ENCODE measurements at regions not wholly inside any gene's neighbourhood (a gene's known extent, or its start where the extent isn't known, plus 50 kb on each side); places are given as distances from the start of the nearest gene placed in this dataset.

DNA sequence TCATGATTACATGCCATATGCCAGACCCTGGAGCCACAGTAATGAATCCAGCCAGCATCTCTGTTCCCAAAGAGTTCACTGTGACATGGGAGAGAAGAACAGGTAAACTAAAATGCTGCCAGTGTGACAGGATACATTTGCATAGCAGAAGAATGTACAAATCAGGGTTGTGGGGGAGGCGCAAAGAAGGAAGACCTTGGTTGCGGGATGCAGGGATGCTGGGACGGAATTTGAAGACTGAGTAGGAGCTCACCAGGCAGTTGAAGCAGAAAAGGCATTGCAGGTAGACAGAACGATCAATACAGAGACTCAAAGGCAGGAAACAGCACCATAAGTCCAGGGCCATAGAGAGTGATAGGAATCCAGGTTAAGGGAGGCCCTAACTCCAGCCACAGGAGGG is 180.3 kb upstream of the ZC3H12A start:
- Histone ChIP-seq H3K4me3 (ENCODE audit: low read length in 2 of 2) (no peak overlapping the region), H3K4me1 (ENCODE audit: control insufficient read depth in 1 of 2, insufficient read depth in 2 of 2, low read length in 2 of 2) (no peaks in the 10 kb centered on the region), H3K27ac (ENCODE audit: low read depth in 1 of 2, low read length in 2 of 2) (no peak overlapping the region), H3K36me3 (ENCODE audit: control insufficient read depth in 1 of 2, insufficient read depth in 2 of 2, low read length in 1 of 2) (no peaks in the 10 kb centered on the region), H3K9me3 (ENCODE audit: control insufficient read depth, low read length) (no peaks in the 10 kb centered on the region), H3K27me3 (ENCODE audit: control insufficient read depth in 1 of 2, insufficient read depth in 2 of 2, low read length in 1 of 2) (no peaks in the 10 kb centered on the region)
- WGBS, 2 donors: 62 to 72% methylated on average over 4 of the region's 4 CpGs
- DNase-seq: no peak
- no peak for ATAC-seq (ENCODE audit: low FRiP score)
- intact Hi-C loops (cut with DNase I): no loop called here

GRCh38 chr1:37294529-37294928 is 179.9 kb upstream of the ZC3H12A start:
- H3K9me3 ChIP-seq (ENCODE audit: control insufficient read depth, low read length): no peaks in the 10 kb centered on the region
- no peaks in the 10 kb centered on the region for H3K36me3 ChIP-seq (ENCODE audit: control insufficient read depth in 1 of 2, insufficient read depth in 2 of 2, low read length in 1 of 2)
- H3K4me3 ChIP-seq (ENCODE audit: low read length in 2 of 2): no peak overlapping the region
- H3K27ac ChIP-seq (ENCODE audit: low read depth in 1 of 2, low read length in 2 of 2): no peak overlapping the region
- intact Hi-C loops (cut with DNase I): no loop called here
- no peaks in the 10 kb centered on the region for H3K27me3 ChIP-seq (ENCODE audit: control insufficient read depth in 1 of 2, insufficient read depth in 2 of 2, low read length in 1 of 2)
- H3K4me1 ChIP-seq (ENCODE audit: control insufficient read depth in 1 of 2, insufficient read depth in 2 of 2, low read length in 2 of 2): no peaks in the 10 kb centered on the region
- ATAC-seq (ENCODE audit: low FRiP score) (no peak), DNase-seq (no peak)
- WGBS, 2 donors: 64 to 70% methylated on average over 6 of the region's 6 CpGs

DNA sequence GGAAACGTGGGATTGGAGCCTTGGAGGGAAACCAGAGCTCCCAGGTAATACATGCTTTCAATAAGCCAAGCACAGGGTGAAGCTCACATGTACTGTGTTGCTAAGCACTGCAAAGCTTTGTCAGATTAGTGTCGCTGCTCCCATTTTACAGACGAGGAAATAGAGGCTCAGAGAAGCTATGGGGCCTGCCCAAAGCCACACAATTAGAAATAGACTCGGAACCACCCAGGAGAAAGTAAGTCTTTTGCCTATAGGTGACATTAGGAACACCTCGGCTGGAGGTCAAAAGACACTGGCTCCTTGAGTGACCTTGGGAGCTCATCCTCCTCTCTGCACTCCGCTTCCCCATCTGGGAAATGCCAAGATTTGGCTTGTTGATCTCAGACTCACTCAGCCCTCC is 175.6 kb upstream of the ZC3H12A start:
- H3K36me3 ChIP-seq (ENCODE audit: control insufficient read depth in 1 of 2, insufficient read depth in 2 of 2, low read length in 1 of 2): no peaks in the 10 kb centered on the region
- no peaks in the 10 kb centered on the region for H3K4me1 ChIP-seq (ENCODE audit: control insufficient read depth in 1 of 2, insufficient read depth in 2 of 2, low read length in 2 of 2)
- no peak overlapping the region for H3K4me3 ChIP-seq (ENCODE audit: low read length in 2 of 2)
- ATAC-seq (ENCODE audit: low FRiP score): no peak
- no peak overlapping the region for H3K27ac ChIP-seq (ENCODE audit: low read depth in 1 of 2, low read length in 2 of 2)
- DNase-seq: no peak
- no peaks in the 10 kb centered on the region for H3K27me3 ChIP-seq (ENCODE audit: control insufficient read depth in 1 of 2, insufficient read depth in 2 of 2, low read length in 1 of 2)
- intact Hi-C loops (cut with DNase I): no loop called here
- H3K9me3 ChIP-seq (ENCODE audit: control insufficient read depth, low read length): no peaks in the 10 kb centered on the region
- 57 to 65% methylated on average over 6 of the region's 6 CpGs for WGBS, 2 donors

DNA sequence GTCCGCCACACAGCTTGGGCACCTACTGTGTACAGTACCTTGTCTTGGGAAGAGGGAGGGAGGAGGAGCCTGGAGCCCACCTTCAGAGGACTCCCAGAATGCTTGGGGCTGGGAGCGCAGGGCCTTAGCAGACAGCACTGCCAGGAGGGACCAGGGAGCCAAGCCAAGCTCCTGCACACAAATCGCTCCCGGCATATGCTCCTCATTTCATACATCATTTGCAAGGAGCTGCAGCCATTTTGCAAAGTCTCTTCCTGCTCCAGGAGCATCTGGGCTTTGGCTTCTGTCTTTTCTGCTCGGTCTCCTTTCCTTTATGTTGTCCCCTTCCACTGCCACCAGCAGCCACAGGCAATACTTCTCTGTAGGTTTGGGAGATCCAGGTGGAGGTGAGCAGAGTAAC is 175.2 kb upstream of the ZC3H12A start:
- intact Hi-C loops (cut with DNase I): no loop called here
- WGBS, 2 donors: 79% methylated on average over 5 of the region's 5 CpGs
- Histone ChIP-seq H3K27ac (ENCODE audit: low read depth in 1 of 2, low read length in 2 of 2) (no peak overlapping the region), H3K27me3 (ENCODE audit: control insufficient read depth in 1 of 2, insufficient read depth in 2 of 2, low read length in 1 of 2) (no peaks in the 10 kb centered on the region), H3K4me3 (ENCODE audit: low read length in 2 of 2) (no peak overlapping the region), H3K4me1 (ENCODE audit: control insufficient read depth in 1 of 2, insufficient read depth in 2 of 2, low read length in 2 of 2) (no peaks in the 10 kb centered on the region), H3K36me3 (ENCODE audit: control insufficient read depth in 1 of 2, insufficient read depth in 2 of 2, low read length in 1 of 2) (no peaks in the 10 kb centered on the region), H3K9me3 (ENCODE audit: control insufficient read depth, low read length) (no peaks in the 10 kb centered on the region)
- ATAC-seq (ENCODE audit: low FRiP score): no peak
- DNase-seq: no peak

GRCh38 chr1:37303884-37304574 is 170.4 kb upstream of the ZC3H12A start:
- DNase-seq: no peak
- no peak for ATAC-seq (ENCODE audit: low FRiP score)
- WGBS, 2 donors: 50 to 51% methylated on average over 3 of the region's 3 CpGs
- Histone ChIP-seq H3K36me3 (ENCODE audit: control insufficient read depth in 1 of 2, insufficient read depth in 2 of 2, low read length in 1 of 2) (no peaks in the 10 kb centered on the region), H3K4me3 (ENCODE audit: low read length in 2 of 2) (no peak overlapping the region), H3K27ac (ENCODE audit: low read depth in 1 of 2, low read length in 2 of 2) (no peak overlapping the region), H3K9me3 (ENCODE audit: control insufficient read depth, low read length) (no peaks in the 10 kb centered on the region), H3K4me1 (ENCODE audit: control insufficient read depth in 1 of 2, insufficient read depth in 2 of 2, low read length in 2 of 2) (no peaks in the 10 kb centered on the region), H3K27me3 (ENCODE audit: control insufficient read depth in 1 of 2, insufficient read depth in 2 of 2, low read length in 1 of 2) (no peaks in the 10 kb centered on the region)
- intact Hi-C loops (cut with DNase I): no loop called here

DNA sequence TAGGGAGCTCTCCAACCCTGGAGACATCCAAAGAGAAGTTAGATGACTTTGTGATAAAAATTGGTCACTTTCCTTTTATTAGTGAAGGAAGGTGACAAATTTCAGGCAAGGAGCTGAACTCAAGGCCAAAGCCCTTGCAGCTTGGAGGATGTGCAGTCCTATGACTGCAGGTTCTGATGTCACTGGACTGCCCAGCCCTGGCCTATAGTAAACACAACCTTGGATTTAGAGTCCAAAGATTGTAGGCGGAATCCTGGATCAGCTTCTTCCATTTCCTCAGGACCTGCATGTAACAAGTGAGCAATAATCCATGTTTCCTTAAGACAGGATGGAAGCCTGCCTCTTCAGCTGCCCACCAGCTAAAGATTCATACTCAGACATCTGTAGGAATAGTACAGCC is 169.3 kb upstream of the ZC3H12A start:
- Histone ChIP-seq H3K9me3 (ENCODE audit: control insufficient read depth, low read length) (no peaks in the 10 kb centered on the region), H3K4me1 (ENCODE audit: control insufficient read depth in 1 of 2, insufficient read depth in 2 of 2, low read length in 2 of 2) (no peaks in the 10 kb centered on the region), H3K27me3 (ENCODE audit: control insufficient read depth in 1 of 2, insufficient read depth in 2 of 2, low read length in 1 of 2) (no peaks in the 10 kb centered on the region), H3K27ac (ENCODE audit: low read depth in 1 of 2, low read length in 2 of 2) (no peak overlapping the region), H3K36me3 (ENCODE audit: control insufficient read depth in 1 of 2, insufficient read depth in 2 of 2, low read length in 1 of 2) (no peaks in the 10 kb centered on the region), H3K4me3 (ENCODE audit: low read length in 2 of 2) (no peak overlapping the region)
- DNase-seq (no peak), ATAC-seq (ENCODE audit: low FRiP score) (no peak)
- 74 to 91% methylated on average over 1 of the region's 1 CpG for WGBS, 2 donors
- intact Hi-C loops (cut with DNase I): no loop called here

DNA sequence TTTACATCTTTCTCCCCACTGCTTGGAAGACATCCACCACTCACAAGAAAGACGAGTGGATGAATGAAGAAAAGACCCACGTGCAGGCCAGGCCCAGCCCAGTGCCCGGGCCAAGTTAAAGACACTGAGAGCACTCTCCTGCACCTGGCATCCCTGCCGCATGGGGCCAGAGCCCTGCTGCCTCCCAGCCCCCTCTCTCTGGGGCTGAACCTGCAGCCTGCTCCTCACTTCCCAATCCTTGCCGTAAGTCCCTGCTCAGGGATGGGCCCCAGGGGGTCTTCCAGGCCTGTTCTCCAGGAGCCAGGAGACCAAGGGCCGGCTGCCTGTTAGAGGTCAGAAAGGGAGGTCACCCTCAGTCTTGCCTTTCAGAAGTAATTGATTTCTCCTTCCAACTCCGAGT is 168.5 kb upstream of the ZC3H12A start:
- Histone ChIP-seq H3K9me3 (ENCODE audit: control insufficient read depth, low read length) (no peaks in the 10 kb centered on the region), H3K27me3 (ENCODE audit: control insufficient read depth in 1 of 2, insufficient read depth in 2 of 2, low read length in 1 of 2) (no peaks in the 10 kb centered on the region), H3K4me3 (ENCODE audit: low read length in 2 of 2) (no peak overlapping the region), H3K4me1 (ENCODE audit: control insufficient read depth in 1 of 2, insufficient read depth in 2 of 2, low read length in 2 of 2) (no peaks in the 10 kb centered on the region), H3K36me3 (ENCODE audit: control insufficient read depth in 1 of 2, insufficient read depth in 2 of 2, low read length in 1 of 2) (no peaks in the 10 kb centered on the region), H3K27ac (ENCODE audit: low read depth in 1 of 2, low read length in 2 of 2) (no peak overlapping the region)
- ATAC-seq (ENCODE audit: low FRiP score): no peak
- no peak for DNase-seq
- intact Hi-C loops (cut with DNase I): no loop called here
- WGBS, 2 donors: 42% methylated on average over 7 of the region's 7 CpGs

GRCh38 chr1:37306461-37306860 is 167.9 kb upstream of the ZC3H12A start:
- ATAC-seq (ENCODE audit: low FRiP score): no peak
- no peak overlapping the region for H3K27ac ChIP-seq (ENCODE audit: low read depth in 1 of 2, low read length in 2 of 2)
- 80 to 82% methylated on average over 4 of the region's 4 CpGs for WGBS, 2 donors

GRCh38 chr1:37306871-37307270 is 167.5 kb upstream of the ZC3H12A start:
- intact Hi-C loops (cut with DNase I): no loop called here
- H3K27ac ChIP-seq (ENCODE audit: low read depth in 1 of 2, low read length in 2 of 2): no peak overlapping the region
- no peaks in the 10 kb centered on the region for H3K36me3 ChIP-seq (ENCODE audit: control insufficient read depth in 1 of 2, insufficient read depth in 2 of 2, low read length in 1 of 2)
- WGBS, 2 donors: 80 to 85% methylated on average over 11 of the region's 11 CpGs
- DNase-seq: no peak
- no peak overlapping the region for H3K4me3 ChIP-seq (ENCODE audit: low read length in 2 of 2)
- H3K27me3 ChIP-seq (ENCODE audit: control insufficient read depth in 1 of 2, insufficient read depth in 2 of 2, low read length in 1 of 2): no peaks in the 10 kb centered on the region
- H3K4me1 ChIP-seq (ENCODE audit: control insufficient read depth in 1 of 2, insufficient read depth in 2 of 2, low read length in 2 of 2): no peaks in the 10 kb centered on the region
- H3K9me3 ChIP-seq (ENCODE audit: control insufficient read depth, low read length): no peaks in the 10 kb centered on the region
- no peak for ATAC-seq (ENCODE audit: low FRiP score)

More at GRCh38 chr1:37306461-37306860, 167.9 kb upstream of the ZC3H12A start:
- H3K36me3 ChIP-seq (ENCODE audit: control insufficient read depth in 1 of 2, insufficient read depth in 2 of 2, low read length in 1 of 2): no peaks in the 10 kb centered on the region
- H3K4me3 ChIP-seq (ENCODE audit: low read length in 2 of 2): no peak overlapping the region
- no peak for DNase-seq
- intact Hi-C loops (cut with DNase I): no loop called here
- H3K27me3 ChIP-seq (ENCODE audit: control insufficient read depth in 1 of 2, insufficient read depth in 2 of 2, low read length in 1 of 2): no peaks in the 10 kb centered on the region
- H3K4me1 ChIP-seq (ENCODE audit: control insufficient read depth in 1 of 2, insufficient read depth in 2 of 2, low read length in 2 of 2): no peaks in the 10 kb centered on the region
- H3K9me3 ChIP-seq (ENCODE audit: control insufficient read depth, low read length): no peaks in the 10 kb centered on the region
